SKM-1 treated with dmso at 0.1 percent for 144 hours (cell line): ENCODE measurements at regions not wholly inside any gene's neighbourhood (a gene's known extent, or its start where the extent isn't known, plus 50 kb on each side); places are given as distances from the start of the nearest gene placed in this dataset.

Experiments used
- DNase-seq: peaks from one replicate; lab custom pipeline; 2025; ENCODE audit not compliant: unreplicated experiment; lab: John Stamatoyannopoulos, UW

GRCh38 chr12:97912943-97913342, 450.3 kb downstream of the RMST start:
- no peak for DNase-seq

GRCh38 chr12:97921979-97922722, 459.5 kb downstream of the RMST start:
- no peak for DNase-seq

GRCh38 chr12:97923546-97923945, 460.9 kb downstream of the RMST start:
- no peak for DNase-seq

GRCh38 chr12:97924122-97924521, 461.5 kb downstream of the RMST start:
- DNase-seq: no peak

- no peak for DNase-seq
Measured at GRCh38 chr12:97927977-97928376, 465.4 kb downstream of the RMST start.

- DNase-seq: no peak
Measured at GRCh38 chr12:97936165-97936564, 473.6 kb downstream of the RMST start.

- DNase-seq: no peak
Measured at GRCh38 chr12:97938031-97938430, 475.4 kb downstream of the RMST start.

GRCh38 chr12:97939156-97939555, 476.6 kb downstream of the RMST start:
- no peak for DNase-seq

GRCh38 chr12:97940105-97940504, 477.5 kb downstream of the RMST start:
- DNase-seq: no peak

- DNase-seq: no peak
Measured at GRCh38 chr12:97940629-97941028, 478.0 kb downstream of the RMST start.

GRCh38 chr12:97941686-97942354, 479.2 kb downstream of the RMST start:
- no peak for DNase-seq

- DNase-seq: no peak
Measured at GRCh38 chr12:97943359-97943758, 480.8 kb downstream of the RMST start.

GRCh38 chr12:97944576-97944975, 482.0 kb downstream of the RMST start:
- no peak for DNase-seq

- DNase-seq: no peak
Measured at GRCh38 chr12:97946701-97947100, 484.1 kb downstream of the RMST start.

GRCh38 chr12:97948591-97948990, 486.0 kb downstream of the RMST start:
- DNase-seq: no peak

- DNase-seq: no peak
Measured at GRCh38 chr12:97951239-97951638, 488.6 kb downstream of the RMST start.

GRCh38 chr12:97951717-97952116, 489.1 kb downstream of the RMST start:
- DNase-seq: no peak

GRCh38 chr12:97957109-97957508, 494.5 kb downstream of the RMST start:
- DNase-seq: no peak

- no peak for DNase-seq
Measured at GRCh38 chr12:97960225-97960624, 497.6 kb downstream of the RMST start.

- no peak for DNase-seq
Measured at GRCh38 chr12:97960741-97961608, 498.4 kb downstream of the RMST start.

GRCh38 chr12:97967831-97968230, 505.2 kb downstream of the RMST start:
- no peak for DNase-seq
